GM23338 (cell line): ENCODE measurements at regions not wholly inside any gene's neighbourhood (a gene's known extent, or its start where the extent isn't known, plus 50 kb on each side); places are given as distances from the start of the nearest gene placed in this dataset.

Experiments
- CREB1 ChIP-seq: fragments of 250-450 bp; sonication (Bioruptor Pico); IDR thresholded peaks from 2 replicates; pipeline ENCODE4 v1.5.0; 2020; ENCODE audit warnings: low read depth, mild to moderate bottlenecking, moderate library complexity
- ETS1 ChIP-seq: IDR thresholded peaks from 2 replicates; pipeline ENCODE4 v1.6.1; 2016; ENCODE audit warnings: antibody characterized with exemption
- EZH2 ChIP-seq: fragments of 200-600 bp; sonication (generic); IDR thresholded peaks from one replicate; pipeline ENCODE4 v1.8.0; 2017; ENCODE audit warnings: antibody characterized with exemption, mild to moderate bottlenecking, low read depth; ENCODE audit not compliant: unreplicated experiment
- EZH2phosphoT487 ChIP-seq: fragments of 200-600 bp; sonication (generic); IDR thresholded peaks from one replicate; pipeline ENCODE4 v1.8.1; 2018; ENCODE audit warnings: antibody characterized with exemption; ENCODE audit not compliant: unreplicated experiment
- JUNB ChIP-seq: IDR thresholded peaks from one replicate; pipeline ENCODE4 v1.6.1; 2016; ENCODE audit warnings: antibody characterized with exemption; ENCODE audit not compliant: unreplicated experiment
- NANOG ChIP-seq: IDR thresholded peaks from 2 replicates; pipeline ENCODE4 v1.6.1; 2016; ENCODE audit warnings: antibody characterized with exemption, borderline replicate concordance
- POLR2AphosphoS5 ChIP-seq: IDR thresholded peaks from 2 replicates; pipeline ENCODE4 v1.6.1; 2016; ENCODE audit warnings: antibody characterized with exemption, low read depth
- ZNF114 ChIP-seq: fragments of 250-450 bp; sonication (Bioruptor Pico); IDR thresholded peaks from 2 replicates; pipeline ENCODE4 v1.5.0; 2020; ENCODE audit warnings: mild to moderate bottlenecking, moderate library complexity
- TF ChIP-seq, protein P1 (sequence below), 2 experiments: fragments of 200-600 bp in 1 of 2; sonication (generic) in 1 of 2; conservative IDR thresholded peaks; 2 replicates each; pipeline versions ENCODE4 v1.5.1 to v1.6.1; 2016 to 2017; ENCODE audit warnings: antibody characterized with exemption in 2 of 2, low read depth in 2 of 2, mild to moderate bottlenecking in 2 of 2, moderate library complexity in 1 of 2

DNA sequence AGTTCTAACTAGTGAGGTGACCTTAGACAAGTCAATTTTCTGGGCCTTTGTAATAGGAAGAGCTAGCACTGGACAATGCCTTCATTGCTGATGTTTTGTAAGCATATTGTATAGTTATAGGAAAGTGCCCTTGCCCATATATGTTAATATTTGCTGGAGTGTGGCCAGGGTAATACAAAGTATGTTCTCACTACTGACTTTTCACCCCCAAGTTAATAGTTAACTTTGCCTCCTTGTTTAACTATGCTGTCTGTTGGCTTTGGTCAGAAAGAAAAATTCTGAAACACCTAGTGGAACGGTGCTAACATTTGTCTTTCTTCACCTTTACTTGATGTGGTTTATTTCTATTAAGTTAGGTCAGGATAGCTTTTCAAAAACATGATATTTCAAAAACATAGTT, 287.4 kb upstream of the CTNNB1 start:
- TF ChIP-seq, protein P1, sequence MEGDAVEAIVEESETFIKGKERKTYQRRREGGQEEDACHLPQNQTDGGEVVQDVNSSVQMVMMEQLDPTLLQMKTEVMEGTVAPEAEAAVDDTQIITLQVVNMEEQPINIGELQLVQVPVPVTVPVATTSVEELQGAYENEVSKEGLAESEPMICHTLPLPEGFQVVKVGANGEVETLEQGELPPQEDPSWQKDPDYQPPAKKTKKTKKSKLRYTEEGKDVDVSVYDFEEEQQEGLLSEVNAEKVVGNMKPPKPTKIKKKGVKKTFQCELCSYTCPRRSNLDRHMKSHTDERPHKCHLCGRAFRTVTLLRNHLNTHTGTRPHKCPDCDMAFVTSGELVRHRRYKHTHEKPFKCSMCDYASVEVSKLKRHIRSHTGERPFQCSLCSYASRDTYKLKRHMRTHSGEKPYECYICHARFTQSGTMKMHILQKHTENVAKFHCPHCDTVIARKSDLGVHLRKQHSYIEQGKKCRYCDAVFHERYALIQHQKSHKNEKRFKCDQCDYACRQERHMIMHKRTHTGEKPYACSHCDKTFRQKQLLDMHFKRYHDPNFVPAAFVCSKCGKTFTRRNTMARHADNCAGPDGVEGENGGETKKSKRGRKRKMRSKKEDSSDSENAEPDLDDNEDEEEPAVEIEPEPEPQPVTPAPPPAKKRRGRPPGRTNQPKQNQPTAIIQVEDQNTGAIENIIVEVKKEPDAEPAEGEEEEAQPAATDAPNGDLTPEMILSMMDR (conservative IDR thresholded peaks at IDR 0.05; ENCODE audit: low read depth in 2 of 2) = no peak
- TF ChIP-seq POLR2AphosphoS5 = no peak
- no peak for TF ChIP-seq NANOG
- no peak for TF ChIP-seq EZH2phosphoT487
- TF ChIP-seq EZH2 = no peak
- no peak for TF ChIP-seq CREB1 (CRISPR knock-in tag)
- TF ChIP-seq ETS1 = no peak
- no peak for TF ChIP-seq JUNB
- TF ChIP-seq ZNF114 (CRISPR knock-in tag) = no peak
